ENCODE measurements at regions not wholly inside any gene's neighbourhood (a gene's known extent, or its start where the extent isn't known, plus 50 kb on each side); places are given as distances from the start of the nearest gene placed in this dataset.

GRCh38 chr6:71733970-71734899, 152.1 kb upstream of the RIMS1 start:
- no peaks in the 10 kb centered on the region for H3K4me1 ChIP-seq (ENCODE audit: control insufficient read depth in 1 of 2, insufficient read depth in 2 of 2, low read length in 2 of 2)
- H4K20me1 ChIP-seq (ENCODE audit: insufficient read depth), result no peaks in the 10 kb centered on the region
- no peak overlapping the region for H3K9ac ChIP-seq (ENCODE audit: low read length)
- no peaks in the 10 kb centered on the region for H3K9me2 ChIP-seq (ENCODE audit: insufficient read depth)
- H3K9me3 ChIP-seq (ENCODE audit: control insufficient read depth in 1 of 2, insufficient read depth in 1 of 2, low read depth in 1 of 2, low read length in 2 of 2), result peaks cover 0 to 3% of the 10 kb centered on the region in 2 experiments; a peak in 1 of 4 replicates
- H3K27ac ChIP-seq (ENCODE audit: low read depth, low read length), result no peak overlapping the region
- no peak overlapping the region for H2AFZ ChIP-seq (ENCODE audit: low read depth, low read length, poor library complexity, severe bottlenecking)
- DNase-seq (ENCODE audit: low read depth, low spot score) (no peak), ATAC-seq (no peak)
- no peaks in the 10 kb centered on the region for H3K36me3 ChIP-seq (ENCODE audit: control insufficient read depth in 1 of 2, insufficient read depth in 2 of 2, low read length in 2 of 2)
- no peaks in the 10 kb centered on the region for H3K79me2 ChIP-seq (ENCODE audit: insufficient read depth, low read length)
- no TSS peak for BruUV-seq (replicated peaks)
- ChIA-PET RAD21 (ENCODE audit: low non-redundant PET in 1 of 2, low total read pairs in 2 of 2, uncharacterized antibody in 2 of 2, unreplicated experiment in 2 of 2) (no interaction called here), POLR2A (no interaction called here), CTCF (no interaction called here)
- no peak for TF ChIP-seq RAD21 (IDR thresholded peaks at IDR 0.05; ENCODE audit: low read depth)
- no peak for TF ChIP-seq SIN3A (IDR thresholded peaks at IDR 0.05; ENCODE audit: low read depth)
- TF ChIP-seq CEBPB (IDR thresholded peaks at IDR 0.05; ENCODE audit: low read depth), result no peak
- TF ChIP-seq ZBTB33 (IDR thresholded peaks at IDR 0.05; ENCODE audit: extremely low read depth, insufficient replicate concordance, low read length), result no peak
- no peak for TF ChIP-seq SP1 (IDR thresholded peaks at IDR 0.05; ENCODE audit: low read depth)
- no peak for TF ChIP-seq POLR2A (IDR thresholded peaks at IDR 0.05; ENCODE audit: borderline replicate concordance, extremely low read depth, insufficient read depth, insufficient read length)
- TF ChIP-seq JUND (IDR thresholded peaks at IDR 0.05), result no peak
- no peak for TF ChIP-seq EZH2 (IDR thresholded peaks at IDR 0.05)
- no peak for TF ChIP-seq EGR1 (IDR thresholded peaks at IDR 0.05; ENCODE audit: low read depth)
- no peak for TF ChIP-seq ELF1 (IDR thresholded peaks at IDR 0.05; ENCODE audit: borderline replicate concordance, low read depth)
- TF ChIP-seq SRF (IDR thresholded peaks at IDR 0.05; ENCODE audit: low read depth), result no peak
- no peak for TF ChIP-seq ZFX (IDR thresholded peaks at IDR 0.05)
- TF ChIP-seq REST (IDR thresholded peaks at IDR 0.05; ENCODE audit: low read depth), result no peak
- no peak for TF ChIP-seq TCF7L2 (IDR thresholded peaks at IDR 0.05; ENCODE audit: borderline replicate concordance, extremely low read depth, insufficient read depth, insufficient read length)
- no peak for TF ChIP-seq CTCF (IDR thresholded peaks at IDR 0.05 in 2 of 3, conservative IDR thresholded peaks at IDR 0.05 in 1 of 3; ENCODE audit: borderline replicate concordance in 1 of 3, insufficient read depth in 1 of 3, low read depth in 2 of 3, low read length in 2 of 3)
- no peak for TF ChIP-seq ZNF274 (IDR thresholded peaks at IDR 0.05; ENCODE audit: low read depth, low read length)
- intact Hi-C loops (cut with micrococcal nuclease), result no loop called here
- no peaks in the 10 kb centered on the region; the same call in 1 of the 2 replicates for H3K27me3 ChIP-seq (ENCODE audit: insufficient read depth, low read length)
- no peak overlapping the region for H3K4me3 ChIP-seq (replicated peaks in 1 of 2; ENCODE audit: low read depth in 1 of 2, low read length in 2 of 2)
- H3K4me2 ChIP-seq (ENCODE audit: low read length), result no peak overlapping the region

Measured in HCT116 (cell line).